Natural killer cell treated with Interleukin-12 subunit alpha and Interleukin-12 subunit beta and Interleukin-15 and Interleukin-18, amount 100 ng/mL, for 72 hours (primary cell): ENCODE measurements at regions not wholly inside any gene's neighbourhood (a gene's known extent, or its start where the extent isn't known, plus 50 kb on each side); places are given as distances from the start of the nearest gene placed in this dataset.

ENCODE experiments used
- ATAC-seq, 2 donors: fragments of 150-1000 bp; cut with Tn5 transposase in 1 of 2; sonication (Bioruptor Pico), chemical (Tn5 transposase) in 1 of 2; 2 replicates each; pipeline ENCODE4 v1.10.0; 2021
- DNase-seq: peaks from one replicate; pipeline ENCODE4 v3.0.0; 2022; ENCODE audit warnings: low spot score
- H3K27ac Mint-ChIP-seq, 2 donors: 1 replicate in 1 of 2; 2 replicates in 1 of 2; pipeline ENCODE4 v1.8.0; 2022; ENCODE audit warnings: mixed read lengths in 2 of 2, mild to moderate bottlenecking in 1 of 2, moderate library complexity in 1 of 2
- H3K27me3 Mint-ChIP-seq, 2 donors: 1 replicate in 1 of 2; 2 replicates in 1 of 2; pipeline ENCODE4 v1.8.0; 2022; ENCODE audit warnings: mixed read lengths in 2 of 2
- H3K36me3 Mint-ChIP-seq: one replicate; pipeline ENCODE4 v1.8.0; 2022; ENCODE audit warnings: mixed read lengths
- H3K4me1 Mint-ChIP-seq, 2 donors: 1 replicate in 1 of 2; 2 replicates in 1 of 2; pipeline ENCODE4 v1.8.0; 2022; ENCODE audit warnings: low read depth in 2 of 2, mixed read lengths in 2 of 2, mild to moderate bottlenecking in 1 of 2
- H3K4me3 Mint-ChIP-seq: one replicate; pipeline ENCODE4 v1.8.0; 2022; ENCODE audit warnings: mixed read lengths
- H3K9me3 Mint-ChIP-seq: 2 replicates; pipeline ENCODE4 v1.8.0; 2022; ENCODE audit warnings: mixed read lengths

DNA sequence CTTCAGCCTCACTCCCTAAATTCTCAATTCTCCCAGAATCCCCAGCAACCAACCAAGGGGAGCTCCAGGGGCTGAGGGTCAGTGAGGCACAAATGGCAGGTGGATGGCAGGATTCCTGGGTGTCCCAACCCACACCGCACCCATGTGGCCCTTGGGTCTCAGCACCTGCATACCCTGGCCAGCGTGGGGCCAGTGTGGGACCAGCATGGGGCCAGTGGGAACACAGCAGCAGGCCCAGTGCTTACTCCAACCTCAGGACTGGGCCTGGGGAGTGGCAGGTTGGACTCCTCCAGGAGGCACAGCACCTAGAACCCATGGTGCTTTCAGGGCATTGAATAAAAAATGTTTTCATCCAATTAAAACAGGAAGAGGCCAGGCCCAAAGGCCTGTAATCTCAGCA is 202.0 kb downstream of the TSHZ3 start:
- Mint-ChIP-seq H3K27ac (no peak overlapping the region), H3K4me1 (no peaks in the 10 kb centered on the region), H3K36me3 (no peaks in the 10 kb centered on the region), H3K9me3 (no peaks in the 10 kb centered on the region), H3K27me3 (peaks cover 0 to 8% of the 10 kb centered on the region in 2 donors), H3K4me3 (no peak overlapping the region)
- DNase-seq, result no peak
- ATAC-seq, result no peak

DNA sequence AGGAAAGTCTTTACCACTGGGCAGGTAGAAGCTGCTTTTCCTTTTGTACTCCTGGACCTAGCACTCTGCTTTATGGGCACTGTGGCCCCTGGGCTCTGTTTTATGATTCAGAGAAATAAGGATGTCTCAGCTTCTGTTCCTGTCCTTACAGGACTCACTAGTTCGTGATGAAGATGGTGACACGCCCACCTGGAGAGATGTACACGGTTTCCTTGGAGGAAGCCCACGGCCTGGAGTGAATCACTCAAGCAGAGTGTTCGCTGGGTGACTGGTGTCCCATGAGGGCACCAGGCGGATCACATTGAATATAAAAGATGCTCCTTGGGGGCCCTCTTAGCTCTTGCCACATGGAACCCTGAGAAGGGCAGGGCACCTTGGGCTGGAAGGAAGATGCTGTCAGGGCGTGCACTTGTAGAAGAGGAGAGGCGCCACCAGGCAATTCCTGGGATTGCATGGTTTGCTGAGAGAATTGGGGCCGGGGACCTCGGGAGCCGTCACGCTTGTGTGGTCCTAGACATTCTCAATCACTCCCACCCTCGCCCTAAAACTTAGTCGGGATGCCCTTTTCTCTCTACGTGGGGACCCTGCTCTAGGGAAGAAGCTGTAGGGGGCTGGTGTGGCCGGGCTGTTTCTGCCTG is 202.6 kb downstream of the TSHZ3 start:
- DNase-seq, result no peak
- no peak overlapping the region for H3K4me3 Mint-ChIP-seq
- no peak for ATAC-seq
- peaks cover 0 to 9% of the 10 kb centered on the region in 2 donors for H3K27me3 Mint-ChIP-seq
- H3K27ac Mint-ChIP-seq, result no peak overlapping the region
- H3K36me3 Mint-ChIP-seq, result no peaks in the 10 kb centered on the region
- H3K4me1 Mint-ChIP-seq, result no peaks in the 10 kb centered on the region
- no peaks in the 10 kb centered on the region for H3K9me3 Mint-ChIP-seq

DNA sequence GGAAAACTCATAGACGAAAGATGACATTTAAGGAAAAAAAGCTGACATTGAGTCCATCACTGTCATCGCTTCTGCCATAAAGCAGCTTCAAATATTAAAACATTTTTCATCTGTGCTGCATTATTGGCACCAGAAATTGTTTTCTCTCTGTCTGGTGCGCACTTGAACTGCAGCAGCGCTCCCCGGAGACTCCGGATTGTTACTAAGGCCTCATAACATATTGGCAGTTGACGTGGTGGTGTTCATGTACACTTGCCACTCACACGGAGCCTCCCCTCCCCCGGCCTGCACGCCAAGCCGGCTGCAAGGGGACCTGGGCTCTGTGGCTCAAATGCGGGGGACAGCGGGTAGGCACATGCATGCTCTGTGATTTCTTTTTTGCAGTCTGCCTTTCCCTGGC is 203.2 kb downstream of the TSHZ3 start:
- DNase-seq (no peak), ATAC-seq (no peak)
- Mint-ChIP-seq H3K27me3 (peaks cover 0 to 11% of the 10 kb centered on the region in 2 donors), H3K9me3 (no peaks in the 10 kb centered on the region), H3K36me3 (no peaks in the 10 kb centered on the region), H3K4me1 (no peaks in the 10 kb centered on the region), H3K27ac (no peak overlapping the region), H3K4me3 (no peak overlapping the region)

DNA sequence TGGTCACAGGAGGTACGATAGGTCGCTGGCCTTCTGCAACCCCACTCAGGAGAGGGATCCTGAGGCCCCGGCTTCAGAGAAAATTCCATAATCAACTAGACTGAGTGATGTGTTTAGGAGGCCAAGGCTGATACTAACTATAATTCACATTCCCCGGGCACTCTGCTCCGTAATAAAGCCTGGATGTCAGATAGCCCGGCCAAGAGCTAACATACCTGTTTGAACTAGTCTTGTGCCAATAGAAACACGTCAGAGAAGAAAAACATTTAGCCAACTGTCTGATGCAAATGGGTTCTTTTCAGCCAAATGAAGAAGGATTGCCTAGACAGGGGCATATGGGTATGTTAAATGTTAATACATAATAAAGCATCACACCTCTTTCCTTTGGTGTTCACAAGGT is 204.2 kb downstream of the TSHZ3 start:
- DNase-seq (no peak), ATAC-seq (no peak)
- Mint-ChIP-seq H3K9me3 (no peaks in the 10 kb centered on the region), H3K4me1 (no peaks in the 10 kb centered on the region), H3K4me3 (no peak overlapping the region), H3K27me3 (peaks cover 0 to 8% of the 10 kb centered on the region in 2 donors), H3K36me3 (no peaks in the 10 kb centered on the region), H3K27ac (no peak overlapping the region)

DNA sequence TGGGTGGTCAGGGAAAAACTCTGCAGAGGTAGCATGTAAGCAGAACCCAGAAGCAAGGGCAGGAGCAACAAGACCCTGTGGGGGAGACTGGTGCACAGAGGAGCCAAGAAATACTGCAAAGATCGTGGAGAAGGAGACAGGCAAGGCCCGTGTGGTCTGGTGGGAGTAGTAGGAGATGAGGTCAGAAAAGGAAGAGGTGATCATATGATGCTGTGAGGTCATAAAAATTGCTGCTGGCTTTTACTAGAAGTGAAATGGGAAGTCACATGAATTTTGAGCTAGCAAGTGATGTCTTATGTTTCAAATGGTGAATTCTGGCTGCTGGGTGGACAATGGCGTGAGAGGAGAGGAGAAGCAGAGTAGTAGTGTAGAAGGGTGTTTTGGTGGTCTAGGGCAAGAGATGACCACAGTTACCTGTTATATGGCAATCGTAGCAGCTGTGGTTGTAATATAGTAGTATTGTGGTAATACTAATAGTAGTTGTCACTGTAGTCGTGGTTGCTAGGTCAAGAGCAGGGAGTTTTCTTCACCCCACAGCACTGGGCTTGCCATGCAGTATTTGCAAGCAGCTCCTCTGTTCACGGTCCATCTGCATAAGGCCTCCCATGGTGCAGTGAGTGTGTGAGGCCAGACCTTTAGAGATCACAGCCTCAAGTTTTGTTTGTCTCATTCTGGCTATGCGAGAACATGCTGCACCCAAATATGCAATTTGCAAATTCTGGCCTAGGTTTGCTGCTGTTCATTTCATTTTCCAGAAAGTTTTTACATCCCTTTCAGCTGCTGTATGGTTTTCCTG is 205.0 kb downstream of the TSHZ3 start:
- Mint-ChIP-seq H3K27me3 (peaks cover 0 to 8% of the 10 kb centered on the region in 2 donors), H3K4me3 (no peak overlapping the region), H3K27ac (no peak overlapping the region), H3K4me1 (no peaks in the 10 kb centered on the region), H3K36me3 (no peaks in the 10 kb centered on the region), H3K9me3 (no peaks in the 10 kb centered on the region)
- ATAC-seq (no peak), DNase-seq (no peak)

DNA sequence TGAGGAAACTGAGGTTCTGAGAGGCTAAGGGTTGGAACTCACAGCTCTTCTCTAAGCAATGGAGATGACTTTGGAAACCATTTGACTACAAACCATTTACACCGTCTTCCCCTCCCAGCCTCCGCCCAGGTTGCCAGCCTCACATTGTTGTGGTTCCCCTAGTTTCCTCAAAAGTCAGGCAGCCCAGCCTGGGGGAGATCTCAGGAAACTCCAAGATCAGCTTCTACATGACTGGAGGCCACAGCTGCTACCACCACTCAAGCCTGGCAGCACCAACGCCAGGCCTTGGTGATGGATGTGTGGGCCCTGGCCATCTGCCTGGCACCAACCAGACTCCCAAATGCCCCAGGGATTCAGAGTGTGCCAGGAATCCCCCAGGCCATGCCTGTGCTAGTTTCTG is 207.9 kb downstream of the TSHZ3 start:
- Mint-ChIP-seq H3K9me3 (no peaks in the 10 kb centered on the region), H3K27me3 (peaks cover 7 to 13% of the 10 kb centered on the region in 2 donors), H3K4me1 (no peaks in the 10 kb centered on the region), H3K27ac (no peak overlapping the region), H3K36me3 (no peaks in the 10 kb centered on the region), H3K4me3 (no peak overlapping the region)
- no peak for DNase-seq
- ATAC-seq, result no peak

DNA sequence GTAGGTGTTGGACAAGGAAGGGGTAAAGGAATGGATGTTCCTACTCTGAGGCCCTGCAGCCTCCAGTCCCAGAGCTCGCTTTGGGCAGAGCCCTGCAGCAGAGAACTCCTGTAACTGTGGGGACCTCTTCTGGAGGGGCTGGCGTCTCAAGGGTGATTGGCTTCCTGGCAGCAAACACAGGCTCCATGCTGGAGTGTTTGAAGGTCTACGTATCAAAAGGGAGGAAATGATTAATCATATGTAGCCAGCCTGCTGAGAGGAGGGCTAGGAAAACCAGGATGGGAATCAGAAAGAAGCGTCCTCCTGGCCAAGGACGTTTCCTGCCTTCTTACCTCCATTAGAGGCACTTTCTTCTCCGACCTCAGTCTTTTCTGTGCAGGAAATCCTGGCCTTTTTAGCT is 208.5 kb downstream of the TSHZ3 start:
- H3K27ac Mint-ChIP-seq, result no peak overlapping the region
- ATAC-seq (no peak), DNase-seq (no peak)
- no peaks in the 10 kb centered on the region for H3K9me3 Mint-ChIP-seq
- peaks cover 7 to 14% of the 10 kb centered on the region in 2 donors for H3K27me3 Mint-ChIP-seq
- no peak overlapping the region for H3K4me3 Mint-ChIP-seq
- H3K4me1 Mint-ChIP-seq, result no peaks in the 10 kb centered on the region
- H3K36me3 Mint-ChIP-seq, result no peaks in the 10 kb centered on the region

DNA sequence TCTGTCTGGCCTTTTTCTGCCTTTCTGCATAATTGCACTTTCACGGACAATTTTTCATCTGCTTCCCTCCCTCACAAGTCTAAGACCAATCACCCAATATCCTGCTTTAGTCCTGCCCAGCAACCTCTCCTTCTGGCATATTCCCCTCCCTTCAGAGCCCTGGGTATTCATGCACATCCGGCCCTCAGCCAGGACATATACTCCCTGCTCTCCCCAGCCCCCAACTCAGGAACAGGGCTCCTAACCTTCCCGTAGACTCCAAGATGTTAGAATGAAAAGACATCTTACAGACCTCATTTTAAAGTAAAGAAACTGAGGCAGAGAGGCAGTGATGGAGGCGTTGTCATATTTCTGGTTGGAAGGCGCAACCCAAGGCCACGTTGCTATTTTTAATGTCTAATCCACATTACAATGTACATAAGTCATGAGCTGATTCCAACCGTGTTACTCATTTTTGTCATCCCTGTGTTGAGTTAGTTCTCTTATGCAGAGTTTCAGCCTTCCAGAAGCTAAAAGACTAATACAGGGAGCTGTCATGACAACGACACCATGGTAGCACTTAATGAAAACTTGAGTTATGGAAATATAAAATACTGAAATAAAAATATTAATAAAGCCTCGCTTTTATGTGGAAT is 209.2 kb downstream of the TSHZ3 start:
- H3K9me3 Mint-ChIP-seq, result no peaks in the 10 kb centered on the region
- ATAC-seq (no peak), DNase-seq (no peak)
- H3K27ac Mint-ChIP-seq, result no peak overlapping the region
- H3K4me3 Mint-ChIP-seq, result no peak overlapping the region
- no peaks in the 10 kb centered on the region for H3K4me1 Mint-ChIP-seq
- peaks cover 7 to 15% of the 10 kb centered on the region in 2 donors for H3K27me3 Mint-ChIP-seq
- no peaks in the 10 kb centered on the region for H3K36me3 Mint-ChIP-seq

DNA sequence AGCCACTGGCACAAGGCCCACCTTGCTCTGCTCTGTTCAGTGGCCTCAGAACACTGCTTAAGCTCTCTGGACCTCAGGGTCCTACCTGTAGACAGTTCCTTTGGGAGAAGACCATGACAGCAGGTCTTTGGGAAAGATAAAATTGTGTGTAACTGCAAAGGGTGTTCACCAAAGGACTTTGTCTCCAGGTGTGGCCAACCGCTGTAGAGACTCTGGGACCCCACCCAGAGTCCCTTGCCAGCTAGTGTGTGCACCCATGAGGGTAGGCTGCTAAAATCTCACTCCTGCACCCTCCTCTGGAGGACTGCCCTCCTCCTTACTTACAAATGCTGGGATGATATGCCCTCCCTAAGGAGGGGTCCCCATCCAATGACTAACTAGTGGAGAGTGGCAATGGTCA is 211.2 kb downstream of the TSHZ3 start:
- Mint-ChIP-seq H3K4me3 (no peak overlapping the region), H3K9me3 (no peaks in the 10 kb centered on the region), H3K27ac (no peak overlapping the region), H3K27me3 (peaks cover 16 to 25% of the 10 kb centered on the region in 2 donors), H3K4me1 (no peaks in the 10 kb centered on the region), H3K36me3 (no peaks in the 10 kb centered on the region)
- DNase-seq (no peak), ATAC-seq (peak in 1 of 2 donors; percentile 33)

DNA sequence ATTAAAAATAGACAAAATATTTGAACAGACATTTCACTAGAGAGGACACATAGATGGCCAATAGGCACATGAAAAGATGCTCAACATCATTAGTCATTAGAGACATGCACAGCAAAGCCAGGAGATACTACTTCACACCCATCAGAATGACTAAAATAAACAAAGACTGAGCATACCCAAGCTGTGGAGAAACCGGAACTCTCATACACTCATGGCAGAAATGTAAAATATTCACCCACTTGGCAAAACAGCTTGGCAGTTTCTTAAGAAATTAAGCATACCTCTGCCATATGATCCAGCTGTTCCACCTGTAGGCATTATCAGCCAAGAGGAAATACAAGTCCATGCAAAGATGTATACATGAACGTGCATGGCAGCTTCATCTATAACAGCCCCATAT is 213.4 kb downstream of the TSHZ3 start:
- Mint-ChIP-seq H3K36me3 (no peaks in the 10 kb centered on the region), H3K4me3 (no peak overlapping the region), H3K27me3 (peaks cover 16 to 20% of the 10 kb centered on the region in 2 donors), H3K27ac (no peak overlapping the region), H3K4me1 (no peaks in the 10 kb centered on the region), H3K9me3 (no peaks in the 10 kb centered on the region)
- DNase-seq, result no peak
- no peak for ATAC-seq

DNA sequence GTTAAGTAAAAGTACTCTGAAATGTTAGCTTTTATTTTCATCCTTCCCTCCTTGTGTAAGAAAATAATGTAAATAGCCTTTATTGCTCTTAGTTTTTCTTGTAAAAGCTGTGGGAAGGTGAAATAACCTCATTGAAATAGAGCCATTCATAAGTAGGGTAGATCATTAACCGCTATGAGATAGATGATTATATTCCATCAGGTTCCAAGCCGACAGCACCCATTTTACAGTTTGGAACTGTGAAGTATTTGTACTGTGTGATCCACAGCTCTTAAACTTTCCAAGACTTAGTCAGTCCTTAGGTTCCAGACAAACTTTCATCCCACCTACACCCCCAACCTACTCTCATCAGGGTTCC is 216.5 kb downstream of the TSHZ3 start:
- no peak overlapping the region for H3K27ac Mint-ChIP-seq
- no peaks in the 10 kb centered on the region for H3K36me3 Mint-ChIP-seq
- H3K9me3 Mint-ChIP-seq, result no peaks in the 10 kb centered on the region
- DNase-seq (no peak), ATAC-seq (no peak)
- H3K27me3 Mint-ChIP-seq, result peaks cover 16 to 25% of the 10 kb centered on the region in 2 donors
- no peak overlapping the region for H3K4me3 Mint-ChIP-seq
- peaks cover 0 to 7% of the 10 kb centered on the region in 2 donors for H3K4me1 Mint-ChIP-seq

DNA sequence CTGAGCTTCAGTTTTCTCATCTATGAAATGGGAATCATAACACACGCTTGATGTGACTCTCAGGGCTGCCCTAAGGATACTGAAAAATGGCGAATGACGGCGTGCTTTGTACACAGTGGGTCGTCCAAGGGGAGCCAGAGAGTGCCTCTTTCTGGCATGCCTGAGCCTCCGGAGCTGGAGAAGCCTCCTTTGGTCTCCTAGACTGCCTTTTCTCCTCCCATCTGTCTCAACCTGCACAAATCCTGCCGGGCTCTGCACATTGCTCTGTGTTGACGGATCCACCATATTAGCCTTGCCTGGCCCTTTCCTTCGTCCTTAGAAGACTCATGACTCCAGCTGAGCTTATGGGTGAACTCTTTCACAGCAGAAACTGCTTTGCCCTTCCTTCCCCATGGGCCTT is 220.9 kb downstream of the TSHZ3 start:
- H3K4me3 Mint-ChIP-seq, result no peak overlapping the region
- H3K4me1 Mint-ChIP-seq, result peaks cover 0 to 14% of the 10 kb centered on the region in 2 donors
- H3K9me3 Mint-ChIP-seq, result no peaks in the 10 kb centered on the region
- H3K27me3 Mint-ChIP-seq, result peaks cover 10 to 16% of the 10 kb centered on the region in 2 donors
- ATAC-seq (no peak), DNase-seq (no peak)
- no peak overlapping the region for H3K27ac Mint-ChIP-seq
- no peaks in the 10 kb centered on the region for H3K36me3 Mint-ChIP-seq

DNA sequence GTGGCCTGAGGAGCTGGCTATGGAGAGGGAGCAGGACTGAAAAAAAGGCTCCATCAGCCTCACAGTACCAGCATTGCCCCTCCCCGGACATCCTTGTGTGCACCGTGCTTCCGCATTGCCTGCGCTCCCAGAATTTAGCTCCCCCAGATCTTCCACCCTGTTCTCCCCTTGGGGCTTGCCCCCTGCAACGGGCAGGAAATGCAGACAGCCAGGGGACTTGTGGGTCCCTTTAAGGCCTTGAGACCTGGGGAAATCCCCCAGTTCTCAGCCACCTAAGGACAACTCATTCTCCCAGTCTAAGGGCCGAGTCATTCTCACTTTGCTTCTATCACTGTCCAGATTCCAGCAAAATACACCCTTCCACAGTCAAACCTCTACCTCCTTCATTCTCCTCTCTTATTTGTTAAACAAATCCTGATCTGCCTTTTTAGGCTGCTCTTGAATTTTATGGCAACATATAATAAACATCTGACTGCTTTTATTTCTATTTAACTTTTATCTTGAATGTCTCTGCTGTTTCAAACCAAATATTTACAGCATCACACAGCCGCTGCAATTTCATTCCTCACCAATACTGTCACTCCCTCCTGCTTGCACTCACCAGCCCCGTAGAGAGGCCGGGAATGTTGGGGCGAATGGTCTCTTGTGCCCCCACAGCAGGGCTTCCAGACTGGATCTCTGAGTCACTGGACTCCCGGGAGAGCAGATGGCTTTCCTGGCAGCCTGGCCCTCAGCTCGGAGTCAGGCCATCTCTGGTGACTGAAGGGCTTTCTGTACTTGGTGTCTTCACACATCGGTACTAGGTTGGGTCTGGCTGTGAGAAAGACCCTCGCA is 221.9 kb downstream of the TSHZ3 start:
- Mint-ChIP-seq H3K36me3 (no peaks in the 10 kb centered on the region), H3K4me3 (no peak overlapping the region), H3K4me1 (peaks cover 0 to 14% of the 10 kb centered on the region in 2 donors), H3K9me3 (no peaks in the 10 kb centered on the region), H3K27me3 (peaks cover 10 to 13% of the 10 kb centered on the region in 2 donors), H3K27ac (peak overlapping the region in 1 of 2 donors; percentile 44)
- ATAC-seq (peak; percentile 57 to 71), DNase-seq (no peak)
